ENCODE measurements at regions not wholly inside any gene's neighbourhood (a gene's known extent, or its start where the extent isn't known, plus 50 kb on each side); places are given as distances from the start of the nearest gene placed in this dataset.

DNA sequence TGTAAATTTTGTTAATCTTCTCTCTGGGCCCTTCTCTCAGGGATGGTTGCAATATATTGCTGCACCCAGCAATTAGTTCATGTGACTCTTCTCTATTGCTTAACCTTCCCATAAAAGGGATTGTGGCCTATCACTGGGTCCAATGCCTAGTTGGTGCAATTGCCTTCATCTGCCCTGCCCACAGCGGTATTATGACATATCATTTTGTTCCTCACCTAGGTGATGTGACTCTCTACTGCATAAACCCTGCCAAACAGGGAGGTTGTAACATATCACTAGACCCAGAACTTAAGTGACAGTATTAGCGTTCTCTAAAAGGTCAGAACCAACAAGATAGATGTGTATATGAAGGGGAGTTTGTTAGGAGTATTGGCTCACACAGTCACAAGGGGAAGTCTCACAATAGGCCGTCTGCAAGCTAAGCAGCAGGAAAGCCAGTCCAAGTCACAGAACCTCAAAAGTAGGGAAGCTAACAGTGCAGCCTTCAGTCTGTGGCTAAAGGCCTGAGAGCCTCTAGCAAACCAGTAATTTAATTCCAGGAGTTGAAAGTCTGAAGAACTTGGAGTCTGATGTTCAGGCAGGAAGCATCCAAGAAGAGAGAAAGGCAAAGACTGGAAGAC, 317.8 kb downstream of the RPS4Y2 start:
- Histone ChIP-seq H3K9me3 (no peaks in the 10 kb centered on the region), H3K36me3 (no peaks in the 10 kb centered on the region), H3K27ac (peak overlapping the region in 1 of 4 donors; percentile 54), H3K27me3 (no peaks in the 10 kb centered on the region), H3K4me1 (no peaks in the 10 kb centered on the region), H3K4me3 (no peak overlapping the region)
- WGBS, 2 donors = 63% methylated on average over 3 of the region's 3 CpGs; no CpG with 5 or more reads in 1 of the 2 donors
- DNase-seq (no peak), ATAC-seq (ENCODE audit: low FRiP score in 2 of 2) (no peak)
- TF ChIP-seq, protein P1, sequence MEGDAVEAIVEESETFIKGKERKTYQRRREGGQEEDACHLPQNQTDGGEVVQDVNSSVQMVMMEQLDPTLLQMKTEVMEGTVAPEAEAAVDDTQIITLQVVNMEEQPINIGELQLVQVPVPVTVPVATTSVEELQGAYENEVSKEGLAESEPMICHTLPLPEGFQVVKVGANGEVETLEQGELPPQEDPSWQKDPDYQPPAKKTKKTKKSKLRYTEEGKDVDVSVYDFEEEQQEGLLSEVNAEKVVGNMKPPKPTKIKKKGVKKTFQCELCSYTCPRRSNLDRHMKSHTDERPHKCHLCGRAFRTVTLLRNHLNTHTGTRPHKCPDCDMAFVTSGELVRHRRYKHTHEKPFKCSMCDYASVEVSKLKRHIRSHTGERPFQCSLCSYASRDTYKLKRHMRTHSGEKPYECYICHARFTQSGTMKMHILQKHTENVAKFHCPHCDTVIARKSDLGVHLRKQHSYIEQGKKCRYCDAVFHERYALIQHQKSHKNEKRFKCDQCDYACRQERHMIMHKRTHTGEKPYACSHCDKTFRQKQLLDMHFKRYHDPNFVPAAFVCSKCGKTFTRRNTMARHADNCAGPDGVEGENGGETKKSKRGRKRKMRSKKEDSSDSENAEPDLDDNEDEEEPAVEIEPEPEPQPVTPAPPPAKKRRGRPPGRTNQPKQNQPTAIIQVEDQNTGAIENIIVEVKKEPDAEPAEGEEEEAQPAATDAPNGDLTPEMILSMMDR (IDR thresholded peaks at IDR 0.05) = no peak
- TF ChIP-seq POLR2AphosphoS5 (IDR thresholded peaks at IDR 0.05) (no peak), POLR2A (IDR thresholded peaks at IDR 0.05) (no peak), EP300 (IDR thresholded peaks at IDR 0.05) (no peak)

DNA sequence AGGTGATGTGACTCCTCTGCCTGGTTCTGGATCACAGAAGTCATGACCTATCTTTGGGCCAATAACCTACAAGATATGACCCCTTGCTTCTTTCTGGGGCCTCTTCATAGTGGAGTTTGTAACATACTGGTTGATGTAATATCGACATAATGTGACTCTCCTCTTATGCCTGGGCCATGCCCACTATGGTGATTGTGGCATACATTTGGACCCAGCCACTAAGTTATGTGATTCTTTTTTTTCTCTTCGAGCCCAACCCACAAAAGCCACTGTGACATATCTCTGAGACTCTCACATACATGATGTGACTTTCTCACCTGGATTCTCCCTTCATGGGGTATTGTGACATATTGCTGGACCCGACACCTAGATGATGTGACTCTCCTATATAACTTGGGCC, 319.8 kb downstream of the RPS4Y2 start:
- DNase-seq (no peak), ATAC-seq (ENCODE audit: low FRiP score in 2 of 2) (no peak)
- Histone ChIP-seq H3K4me1 (no peaks in the 10 kb centered on the region), H3K4me3 (no peak overlapping the region), H3K9me3 (no peaks in the 10 kb centered on the region), H3K36me3 (no peaks in the 10 kb centered on the region), H3K27ac (no peak overlapping the region), H3K27me3 (no peaks in the 10 kb centered on the region)
- 62% methylated on average over 3 of the region's 3 CpGs; no CpG with 5 or more reads in 1 of the 2 donors for WGBS, 2 donors
- no peak for TF ChIP-seq POLR2AphosphoS5 (IDR thresholded peaks at IDR 0.05)
- TF ChIP-seq POLR2A (IDR thresholded peaks at IDR 0.05) = no peak
- no peak for TF ChIP-seq EP300 (IDR thresholded peaks at IDR 0.05)
- TF ChIP-seq, protein P1 (IDR thresholded peaks at IDR 0.05) = no peak

DNA sequence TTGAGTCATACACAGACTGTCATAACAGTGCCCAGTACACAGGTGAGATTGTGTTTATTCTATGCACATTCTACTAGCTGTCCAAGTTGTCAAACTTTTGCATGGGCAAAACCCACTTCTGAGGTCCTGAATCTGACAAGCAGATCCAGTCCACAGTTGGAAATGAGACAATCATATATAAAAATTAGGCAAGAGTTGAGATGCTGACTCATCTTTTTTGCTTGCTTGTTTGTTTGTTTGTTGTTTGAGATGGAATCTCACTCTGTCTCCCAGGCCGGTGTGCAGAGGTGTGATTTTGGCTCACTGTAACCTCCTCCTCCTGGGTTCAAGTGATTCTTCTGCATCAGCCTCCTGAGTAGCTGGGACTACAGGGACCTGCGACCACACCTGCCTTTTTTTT, 323.8 kb downstream of the RPS4Y2 start:
- DNase-seq = no peak
- TF ChIP-seq EP300 (IDR thresholded peaks at IDR 0.05) = no peak
- no peak for TF ChIP-seq POLR2AphosphoS5 (IDR thresholded peaks at IDR 0.05)
- ATAC-seq (ENCODE audit: low FRiP score in 2 of 2) = no peak
- no peak overlapping the region for H3K4me3 ChIP-seq
- H3K4me1 ChIP-seq = no peaks in the 10 kb centered on the region
- WGBS, 2 donors = 68% methylated on average over 2 of the region's 2 CpGs; no CpG with 5 or more reads in 1 of the 2 donors
- H3K27ac ChIP-seq = no peak overlapping the region
- H3K9me3 ChIP-seq = no peaks in the 10 kb centered on the region
- no peaks in the 10 kb centered on the region for H3K36me3 ChIP-seq
- no peaks in the 10 kb centered on the region for H3K27me3 ChIP-seq

DNA sequence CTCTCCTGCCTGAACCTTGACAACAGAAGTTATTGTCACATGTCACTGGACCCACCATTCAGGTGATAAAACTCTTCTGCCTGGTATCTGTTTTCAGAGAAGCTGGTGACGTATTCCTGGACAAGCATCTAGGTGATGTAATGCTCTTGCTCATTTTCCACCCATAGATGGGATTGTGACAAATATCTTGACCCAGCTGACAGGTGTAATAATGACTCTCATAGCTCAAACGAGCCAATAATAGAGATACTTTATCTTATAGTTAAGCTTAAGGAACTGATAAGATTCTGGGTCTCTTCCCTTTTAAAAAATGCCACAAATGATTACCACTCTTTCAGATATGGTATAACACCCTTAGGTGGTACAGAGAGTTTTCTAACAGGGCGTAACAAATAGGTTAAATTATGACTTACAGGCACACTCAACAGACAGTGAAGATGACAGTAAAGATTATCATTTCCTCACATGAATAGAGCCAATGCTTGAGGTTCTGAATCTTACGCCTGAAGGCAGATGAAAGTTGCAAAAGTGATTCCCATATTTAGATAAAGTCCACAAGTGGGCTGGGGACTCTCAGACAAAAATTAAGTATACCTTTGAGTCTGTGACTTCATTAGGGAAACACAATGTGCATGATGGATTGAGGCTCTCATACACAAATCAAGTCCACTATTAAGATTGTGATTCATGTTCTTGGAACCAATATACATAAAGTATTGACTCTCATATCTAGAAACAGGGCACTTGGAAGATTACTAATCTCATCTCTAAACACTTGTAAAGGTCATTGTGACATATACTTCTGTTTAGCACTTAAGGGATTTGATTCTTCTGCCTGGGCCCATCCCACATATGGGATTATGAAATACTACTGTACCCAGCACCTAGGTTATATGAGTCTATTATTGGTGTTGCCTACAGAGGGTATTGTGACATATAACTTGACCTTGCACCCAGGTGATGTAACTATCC, 326.0 kb downstream of the RPS4Y2 start:
- ATAC-seq (ENCODE audit: low FRiP score in 2 of 2) = no peak
- Histone ChIP-seq H3K36me3 (no peaks in the 10 kb centered on the region), H3K4me1 (no peaks in the 10 kb centered on the region)

DNA sequence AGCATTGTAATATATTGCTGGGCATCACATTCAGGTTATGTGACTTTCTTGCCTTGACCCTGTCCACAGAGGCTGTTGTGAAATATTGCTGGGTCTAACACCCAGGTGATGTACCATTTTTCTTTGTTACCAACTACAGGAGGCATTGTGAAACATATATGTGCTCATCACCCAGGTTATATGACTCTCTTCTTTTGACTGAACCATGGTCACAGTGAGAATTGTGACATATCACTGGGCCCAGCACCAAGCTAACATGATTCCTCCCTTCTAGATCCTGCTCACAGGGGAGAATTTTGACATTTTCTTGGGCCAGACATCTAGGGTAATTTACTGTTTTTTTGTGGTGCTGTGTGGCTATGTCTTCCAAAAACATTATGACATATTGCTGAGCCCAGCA, 326.7 kb downstream of the RPS4Y2 start:
- no peaks in the 10 kb centered on the region for H3K4me1 ChIP-seq
- TF ChIP-seq POLR2A (IDR thresholded peaks at IDR 0.05) (no peak), POLR2AphosphoS5 (IDR thresholded peaks at IDR 0.05) (no peak), EP300 (IDR thresholded peaks at IDR 0.05) (no peak)
- TF ChIP-seq, protein P1 (IDR thresholded peaks at IDR 0.05) = no peak
- DNase-seq (no peak), ATAC-seq (ENCODE audit: low FRiP score in 2 of 2) (no peak)
- no peak overlapping the region for H3K4me3 ChIP-seq
- H3K27ac ChIP-seq = no peak overlapping the region
- no peaks in the 10 kb centered on the region for H3K9me3 ChIP-seq
- H3K27me3 ChIP-seq = no peaks in the 10 kb centered on the region
- H3K36me3 ChIP-seq = no peaks in the 10 kb centered on the region

More for the DNA sequence above, 326.0 kb downstream of the RPS4Y2 start:
- 61% methylated on average over 4 of the region's 4 CpGs; no CpG with 5 or more reads in 1 of the 2 donors for WGBS, 2 donors
- H3K27me3 ChIP-seq = no peaks in the 10 kb centered on the region
- no peak for TF ChIP-seq POLR2A (IDR thresholded peaks at IDR 0.05)
- TF ChIP-seq EP300 (IDR thresholded peaks at IDR 0.05) = no peak
- TF ChIP-seq, protein P1 (IDR thresholded peaks at IDR 0.05) = no peak
- no peak for TF ChIP-seq POLR2AphosphoS5 (IDR thresholded peaks at IDR 0.05)
- H3K4me3 ChIP-seq = no peak overlapping the region
- DNase-seq = no peak
- no peak overlapping the region for H3K27ac ChIP-seq
- no peaks in the 10 kb centered on the region for H3K9me3 ChIP-seq

Measured in upper lobe of left lung (tissue), 6 donors.